NCI-H2107 treated with DMSO at 0.1 percent for 48 hours (cell line): ENCODE measurements at regions not wholly inside any gene's neighbourhood (a gene's known extent, or its start where the extent isn't known, plus 50 kb on each side); places are given as distances from the start of the nearest gene placed in this dataset.
A peak's percentile ranks its signal among the peaks of the same experiment; 100 is the strongest.

Experiments used
- DNase-seq: peaks from one replicate; lab custom pipeline; 2025; ENCODE audit not compliant: unreplicated experiment; lab: John Stamatoyannopoulos, UW

DNA sequence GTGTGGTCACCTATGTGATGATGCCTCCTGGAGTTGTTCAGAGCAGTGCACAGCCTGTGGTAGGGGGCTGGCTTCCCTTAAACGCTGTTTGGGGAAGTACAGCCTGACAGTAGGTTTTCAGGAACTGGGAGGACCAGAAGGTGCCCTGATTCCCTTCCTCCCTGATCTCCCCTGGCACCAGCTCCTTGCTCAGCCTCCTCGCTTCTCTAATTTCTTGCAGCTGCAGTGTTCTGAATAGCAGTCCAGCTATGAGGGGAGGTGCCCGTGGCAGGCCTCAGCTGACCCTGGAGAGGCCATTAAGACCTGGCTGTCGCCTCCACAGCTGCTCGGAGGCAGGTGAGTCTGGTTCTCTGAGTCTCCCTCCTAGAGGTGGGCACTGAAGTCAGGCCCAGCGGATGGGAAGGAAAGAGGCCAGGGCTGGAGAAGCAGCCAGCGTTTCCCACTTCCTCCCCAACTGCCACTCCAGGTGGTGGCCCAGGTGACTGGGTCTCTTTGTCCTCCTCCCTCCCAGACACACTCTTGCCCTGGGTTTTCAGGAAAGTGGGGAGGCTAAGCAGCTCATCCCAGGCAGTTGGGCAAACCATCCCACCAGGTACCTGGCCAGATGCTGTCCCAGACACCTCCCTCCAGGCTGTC lies 52.0 kb upstream of the RPL11 start:
- peak; percentile 69 for DNase-seq

- peak; percentile 23 for DNase-seq
Observed at GRCh38 chr1:23638786-23639241, 52.8 kb upstream of the RPL11 start.

DNA sequence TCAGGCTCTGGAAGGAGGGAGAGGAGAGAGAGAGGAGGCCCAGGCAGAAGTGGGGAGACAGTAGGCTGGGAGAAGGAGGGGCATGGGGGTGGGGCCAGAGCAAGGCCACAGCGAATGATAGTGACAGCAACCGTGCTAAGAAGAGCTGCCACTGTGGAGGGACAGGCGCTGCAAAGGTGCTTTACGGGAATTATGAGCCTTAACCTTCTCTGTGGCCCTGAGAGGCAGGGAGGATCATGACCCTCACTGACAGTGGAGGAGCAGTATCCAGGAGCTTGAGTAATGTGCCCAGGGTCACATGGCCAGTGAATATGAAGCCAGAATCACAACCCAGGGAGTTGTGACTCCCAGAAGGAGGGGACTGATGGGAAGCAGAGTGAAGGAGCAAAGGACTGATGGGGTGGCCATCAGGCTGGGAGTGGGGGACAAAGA lies 53.4 kb upstream of the RPL11 start:
- no peak for DNase-seq

DNA sequence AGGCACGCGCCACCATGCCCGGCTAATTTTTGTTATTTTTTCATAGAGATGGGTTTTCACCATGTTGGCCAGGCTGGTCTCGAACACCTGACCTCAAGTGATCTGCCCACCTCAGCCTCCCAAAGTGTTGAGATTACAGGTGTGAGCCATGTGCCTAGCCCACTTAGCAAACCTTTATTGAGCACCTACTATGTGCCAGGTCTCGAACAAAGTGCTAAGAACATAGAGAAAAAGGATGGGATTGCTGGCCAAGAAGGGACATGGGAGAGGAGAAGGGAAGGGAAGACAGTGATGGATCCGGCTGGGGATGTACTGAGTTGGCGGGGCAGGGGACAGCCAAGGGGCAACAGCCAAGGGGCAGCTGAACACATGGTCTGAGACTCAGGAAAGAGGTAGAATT lies 55.6 kb upstream of the RPL11 start:
- no peak for DNase-seq

DNA sequence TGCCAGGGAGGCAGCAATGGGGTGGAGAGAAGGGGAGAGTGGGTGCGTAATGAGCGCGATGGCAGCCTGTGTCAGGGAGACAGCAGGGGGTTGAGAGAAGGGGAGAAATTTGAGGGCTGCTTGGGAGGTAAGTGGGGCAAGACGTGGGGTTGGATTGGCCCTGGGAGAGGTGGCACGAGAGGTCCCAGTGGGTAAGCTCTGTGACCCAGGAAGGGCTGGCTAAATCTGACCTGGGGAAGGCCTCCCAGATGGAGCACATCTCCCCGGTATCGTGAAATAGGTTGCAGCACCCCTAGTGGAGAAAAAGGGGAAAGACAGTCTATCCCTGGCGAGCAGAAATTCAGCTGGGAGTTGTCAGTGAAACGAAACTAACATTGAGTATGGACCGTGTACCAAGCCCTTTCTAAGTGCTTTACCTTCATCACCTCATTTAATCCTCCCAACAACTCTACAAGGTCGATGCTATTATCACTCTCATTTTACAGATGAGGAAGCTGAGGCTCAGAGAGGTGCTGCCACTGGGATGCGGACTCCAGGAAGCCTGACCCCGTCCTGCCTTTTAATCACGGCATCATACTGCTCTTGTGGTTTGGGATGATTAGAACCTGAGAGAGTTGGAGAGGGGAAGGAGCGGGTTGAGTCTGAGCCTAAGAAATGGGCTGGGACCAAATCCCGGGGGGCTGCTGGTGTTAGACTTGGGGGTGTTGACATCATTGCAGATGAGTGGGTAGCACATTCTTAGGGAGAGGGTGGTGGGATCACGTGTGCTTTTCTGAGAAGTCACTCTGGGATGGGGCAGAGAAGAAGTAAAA lies 56.6 kb upstream of the RPL11 start:
- DNase-seq, result peak; percentile 81

GRCh38 chr1:23634518-23634839 lies 57.1 kb upstream of the RPL11 start:
- DNase-seq, result no peak

DNA sequence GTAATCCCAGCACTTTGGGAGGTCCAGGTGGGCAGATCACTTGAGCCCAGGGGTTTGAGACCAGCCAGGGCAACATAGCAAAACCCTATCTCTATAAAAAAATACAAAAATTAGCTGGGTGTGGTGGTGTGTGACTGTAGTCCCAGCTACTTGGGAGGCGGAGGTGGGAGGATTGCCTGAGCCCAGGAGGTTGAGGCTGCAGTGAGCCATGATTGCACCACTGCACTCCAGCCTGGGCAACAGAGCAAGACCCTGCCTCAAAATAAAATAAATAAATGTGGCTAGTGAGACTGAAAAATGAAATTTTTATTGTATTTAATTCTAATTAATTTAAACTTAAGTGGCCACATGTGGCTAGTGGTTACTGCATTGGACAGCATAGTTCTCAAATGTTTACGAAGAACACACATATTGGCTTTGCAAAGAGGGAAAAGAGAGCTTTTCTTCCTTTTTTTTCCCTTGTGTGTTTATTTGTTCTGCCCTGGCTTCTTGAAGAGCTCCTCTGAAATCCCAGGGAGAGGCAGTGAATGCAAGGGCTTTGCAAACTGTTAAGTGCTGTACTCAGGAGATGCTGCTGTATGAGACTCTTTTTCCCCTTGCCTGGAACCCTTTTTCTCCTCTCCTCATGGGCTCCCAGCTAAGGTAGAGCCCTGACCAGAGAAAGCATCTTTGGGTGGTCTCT lies 59.0 kb upstream of the RPL11 start:
- no peak for DNase-seq

GRCh38 chr1:23629708-23630290 lies 61.8 kb upstream of the RPL11 start:
- DNase-seq, result no peak

DNA sequence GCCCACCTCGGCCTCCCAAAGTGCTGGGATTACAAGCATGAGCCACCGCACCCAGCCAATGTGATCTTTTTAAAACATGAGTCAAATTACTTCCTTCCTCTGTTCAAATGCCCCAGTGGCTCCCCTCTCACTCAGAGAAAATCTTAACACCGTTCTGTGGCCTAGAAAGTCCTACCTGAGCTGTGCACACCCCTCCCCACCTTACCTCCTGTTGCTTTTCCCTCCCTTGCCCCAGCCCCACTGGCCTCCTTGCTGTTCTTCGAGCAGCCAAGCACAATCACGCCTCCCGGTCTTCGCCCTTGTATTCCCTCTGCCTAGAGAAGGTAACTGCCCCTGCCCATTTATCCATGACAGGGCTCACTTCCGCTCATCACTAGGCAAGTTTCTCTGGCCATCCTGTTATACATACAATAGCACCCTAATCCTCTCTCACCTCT lies 62.6 kb upstream of the RPL11 start:
- no peak for DNase-seq

DNA sequence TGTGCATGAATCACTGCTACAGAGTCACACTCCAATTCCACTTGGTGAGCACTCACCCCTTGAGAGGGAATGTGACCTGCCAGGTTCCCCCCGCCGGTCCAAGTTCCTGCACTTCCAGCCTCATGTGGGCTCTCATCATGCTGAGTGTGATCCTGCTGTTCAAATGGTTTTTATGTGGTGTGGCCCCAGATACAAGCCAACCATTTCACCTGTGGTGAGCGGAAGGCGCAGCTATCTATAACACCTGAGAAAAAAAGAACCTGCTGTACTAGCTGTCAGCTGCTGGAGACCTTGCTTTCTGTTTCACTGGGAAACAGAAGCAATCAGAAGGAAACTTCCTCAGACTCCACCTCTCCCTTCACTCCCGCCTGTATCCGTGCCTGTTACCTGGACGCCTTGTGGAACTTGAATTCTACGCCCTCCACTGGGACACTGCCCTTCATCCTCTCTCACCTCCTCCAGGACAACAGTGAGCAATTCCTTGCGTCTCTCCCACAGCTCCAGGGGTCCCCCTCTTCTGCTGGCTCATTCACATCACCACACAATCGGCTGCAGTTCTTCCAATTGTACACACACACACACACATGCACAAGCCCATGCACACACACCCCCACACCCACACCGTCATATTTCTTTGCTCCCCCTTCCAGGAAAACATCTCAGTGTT lies 64.4 kb upstream of the RPL11 start:
- DNase-seq, result peak; percentile 28

- no peak for DNase-seq
Observed at GRCh38 chr1:23625929-23626535, 65.6 kb upstream of the RPL11 start.

GRCh38 chr1:23625459-23625858 lies 66.1 kb upstream of the RPL11 start:
- no peak for DNase-seq

DNA sequence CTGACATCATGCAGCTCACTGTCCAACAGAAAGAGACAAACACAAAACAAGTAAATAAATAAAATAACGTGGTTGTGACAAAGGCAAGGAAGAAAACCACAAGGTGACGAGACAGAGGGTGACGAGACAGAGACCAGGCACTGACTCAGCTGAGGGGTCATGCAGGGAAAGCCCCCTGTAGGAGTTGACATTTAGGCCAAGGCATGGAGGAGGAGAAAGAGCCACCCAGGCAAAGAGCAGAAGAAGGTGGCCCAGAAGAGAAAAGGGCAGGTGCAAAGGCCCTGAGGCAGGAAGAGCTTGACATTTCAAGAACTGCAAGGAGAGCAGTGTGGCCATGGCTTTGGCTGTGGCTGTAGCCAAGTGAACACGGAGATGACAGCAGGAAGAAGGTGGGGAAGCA lies 65.1 kb upstream of the ID3 start:
- DNase-seq, result no peak

DNA sequence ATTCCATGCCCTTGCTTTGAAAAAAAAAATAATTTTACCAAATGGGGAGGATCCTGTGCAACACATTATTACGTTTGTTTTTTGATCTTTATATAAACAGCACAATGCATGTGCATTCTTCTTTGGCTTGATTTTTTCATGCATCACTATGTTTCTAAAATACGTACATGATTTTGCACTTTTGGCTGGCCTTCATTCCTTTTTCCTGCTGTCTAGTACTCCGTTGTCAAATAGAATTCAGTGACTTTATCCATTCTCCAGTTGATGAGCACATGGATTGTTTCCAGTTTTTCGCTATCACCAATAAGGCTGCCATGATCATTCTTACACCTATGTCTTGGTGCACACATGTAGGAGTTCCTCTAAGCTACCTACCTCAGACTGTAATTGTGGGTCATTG lies 63.0 kb upstream of the ID3 start:
- no peak for DNase-seq

GRCh38 chr1:23620605-23621004 lies 61.3 kb upstream of the ID3 start:
- no peak for DNase-seq

DNA sequence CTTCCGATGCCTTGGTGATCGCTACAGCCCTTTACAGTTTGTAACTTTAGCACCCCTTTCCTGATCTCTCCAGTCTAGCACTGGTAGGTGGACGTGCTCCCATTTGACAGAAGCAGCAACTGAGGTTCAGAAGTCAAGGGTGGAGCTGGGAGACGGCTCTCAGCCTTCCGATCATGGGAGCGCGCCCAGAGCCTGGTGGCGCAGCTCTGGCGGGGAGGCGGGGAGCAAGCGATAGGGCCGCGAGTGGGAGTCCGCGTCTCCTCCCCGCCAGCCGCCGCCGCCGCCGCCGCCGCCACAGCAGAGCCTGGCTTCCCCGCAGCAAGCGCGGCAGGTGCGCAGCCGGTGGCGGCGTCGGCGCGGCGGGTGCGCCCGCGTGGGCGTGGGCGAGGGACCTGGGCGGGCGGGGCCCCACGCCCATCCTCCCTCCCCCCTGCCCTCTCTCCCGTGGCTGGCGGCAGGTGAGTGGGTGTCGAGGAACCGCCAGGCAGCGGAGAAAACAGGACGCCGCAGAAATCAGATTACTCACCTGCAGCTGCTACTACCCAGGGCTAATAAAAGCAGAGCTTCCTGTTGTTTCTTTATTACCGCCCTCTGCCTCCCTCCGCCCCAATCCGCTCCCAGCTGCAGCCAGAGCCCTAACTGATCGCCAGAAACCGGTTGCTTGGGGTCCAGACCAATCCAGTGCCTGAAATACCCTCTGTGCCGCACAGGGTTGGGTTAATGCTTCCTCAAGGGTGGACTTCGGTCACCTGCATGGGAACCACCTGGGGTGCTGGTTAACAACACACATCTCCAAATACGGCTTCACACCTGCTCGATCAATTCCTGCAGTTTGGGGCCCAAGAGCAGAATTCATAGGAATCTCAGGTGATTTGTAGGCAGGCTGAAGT lies 60.2 kb upstream of the ID3 start:
- DNase-seq, result peak; percentile 94

- no peak for DNase-seq
Observed at GRCh38 chr1:23618586-23619083, 59.3 kb upstream of the ID3 start.

DNA sequence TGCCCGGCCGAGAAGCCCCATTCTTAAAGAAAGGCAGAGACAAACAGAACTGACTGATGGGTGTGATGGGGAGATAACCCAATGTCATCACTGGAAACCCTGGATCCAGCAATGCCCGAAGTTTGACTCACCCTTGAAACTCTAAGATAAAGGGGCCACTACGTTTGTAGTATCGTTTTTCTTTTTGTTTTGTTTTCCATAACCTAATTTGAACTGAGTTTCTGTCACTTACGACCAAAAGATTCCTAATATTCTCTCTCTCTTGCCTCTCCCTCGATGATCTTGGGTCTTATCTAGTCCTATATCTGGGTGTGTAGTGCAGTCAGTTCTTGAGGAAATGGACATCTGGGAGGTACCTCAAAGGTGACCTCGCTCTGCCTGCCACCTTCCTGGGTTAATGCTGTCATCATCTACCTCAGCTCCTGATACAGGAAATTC lies 57.8 kb upstream of the ID3 start:
- no peak for DNase-seq

DNA sequence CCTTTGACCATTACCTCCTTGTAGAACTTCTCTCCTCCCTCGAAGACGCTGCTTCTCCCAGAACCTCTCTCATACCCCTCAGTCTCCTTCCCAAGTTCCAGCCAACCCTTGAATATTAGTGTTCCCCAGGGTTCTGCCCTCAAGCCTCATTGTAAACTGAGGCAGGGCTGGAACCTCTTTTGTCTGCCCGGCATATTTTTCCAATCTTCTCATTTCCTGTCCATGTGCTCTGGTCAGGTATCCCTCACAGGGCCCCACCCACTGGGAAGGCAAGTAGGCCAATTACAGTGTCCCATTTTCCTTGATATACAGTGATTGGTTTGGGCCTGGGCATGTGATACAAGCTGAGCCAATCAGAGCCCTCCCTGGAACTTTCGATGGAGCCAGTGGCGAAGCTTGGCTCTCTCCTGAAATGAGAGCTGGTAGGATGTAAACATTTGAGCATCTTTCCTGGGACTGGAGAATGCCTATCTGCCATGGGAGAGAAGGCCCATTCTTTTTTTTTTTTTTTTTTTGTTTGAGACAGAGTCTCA lies 57.1 kb upstream of the ID3 start:
- DNase-seq, result no peak
